ENCODE measurements at regions not wholly inside any gene's neighbourhood (a gene's known extent, or its start where the extent isn't known, plus 50 kb on each side); places are given as distances from the start of the nearest gene placed in this dataset.

DNA sequence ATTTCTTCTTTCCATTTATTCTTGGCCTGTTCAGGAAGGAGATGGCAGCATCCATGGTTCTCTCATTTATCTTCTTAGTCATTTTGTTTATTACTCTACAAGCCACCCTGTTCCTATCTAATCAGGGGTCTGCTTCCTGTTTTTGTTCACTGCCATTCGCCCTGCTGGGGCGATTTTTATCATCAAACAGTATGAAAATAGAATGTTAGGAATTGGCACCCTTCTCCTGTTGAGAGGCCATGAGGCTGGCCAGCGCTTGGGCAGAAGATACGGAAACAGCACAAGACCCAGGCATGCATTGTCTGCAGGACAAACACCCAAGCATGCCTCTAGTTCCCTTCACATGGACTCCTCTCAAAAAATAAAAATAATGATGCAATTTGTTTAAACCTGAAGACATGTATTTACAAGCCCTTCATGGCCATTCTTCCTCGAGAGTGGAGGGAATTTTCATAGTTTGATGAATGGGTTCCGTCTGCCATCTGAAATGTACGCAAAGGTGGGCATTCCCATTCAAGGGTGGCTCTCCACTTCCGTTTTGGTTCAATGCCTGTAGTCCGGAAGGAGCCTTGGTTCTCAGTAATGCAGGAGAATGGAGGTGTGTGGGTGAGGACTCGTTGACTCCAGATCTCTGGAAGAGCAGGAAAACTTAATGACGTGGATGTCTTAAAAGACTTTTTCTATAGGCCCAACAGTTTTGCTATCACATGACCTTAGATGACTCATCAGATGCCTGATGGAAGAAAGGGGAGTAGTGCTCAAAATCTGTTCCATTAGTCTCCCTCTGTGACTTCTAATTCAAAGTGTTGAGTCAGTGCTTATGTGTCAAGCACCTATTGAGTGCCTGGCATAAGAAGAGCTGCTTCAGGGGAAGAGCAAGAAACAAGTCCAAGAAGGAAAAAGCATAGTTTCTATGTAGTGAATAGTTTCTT is 252.4 kb upstream of the TBX3 start:
- TF ChIP-seq CTCF (IDR thresholded peaks at IDR 0.05) = no peak
- TF ChIP-seq POLR2AphosphoS5 (IDR thresholded peaks at IDR 0.05) = no peak
- no peak for TF ChIP-seq POLR2A (IDR thresholded peaks at IDR 0.05)
